Retinal pigment epithelial cell (primary cell): ENCODE measurements at regions not wholly inside any gene's neighbourhood (a gene's known extent, or its start where the extent isn't known, plus 50 kb on each side); places are given as distances from the start of the nearest gene placed in this dataset.

Source experiments
- DNase-seq: peaks from one replicate; pipeline ENCODE4 v3.0.0-alpha.2; 2010; ENCODE audit warnings: low read depth
- H3K4me3 ChIP-seq: 2 replicates; pipeline ENCODE4 v1.5.1; 2011; ENCODE audit warnings: mild to moderate bottlenecking, low read length, control low read depth, moderate library complexity
- TF ChIP-seq, protein P1 (sequence below): conservative IDR thresholded peaks from 2 replicates; pipeline ENCODE4 v1.5.1; 2011; ENCODE audit warnings: low read depth, low read length, control low read depth, inconsistent platforms

DNA sequence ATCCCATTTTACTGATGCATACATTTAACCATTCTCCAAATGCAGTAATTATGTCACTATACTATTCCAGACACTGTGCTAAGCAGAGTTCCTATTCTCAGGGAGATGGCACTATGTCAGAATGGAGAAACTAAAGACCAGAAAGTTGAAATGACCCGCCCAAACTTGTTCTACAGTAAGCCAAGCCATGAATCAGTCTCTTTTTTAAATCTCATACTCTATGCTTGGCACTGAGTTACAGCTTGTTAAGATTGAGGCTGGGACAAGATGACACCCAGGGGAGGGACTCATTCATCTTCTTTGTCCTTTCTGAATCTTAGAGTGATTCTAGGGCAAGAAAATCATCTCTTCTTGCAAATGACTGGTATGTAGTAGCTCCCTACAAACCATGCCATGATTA is 247.0 kb upstream of the CCL2 start:
- DNase-seq = no peak
- TF ChIP-seq, protein P1, sequence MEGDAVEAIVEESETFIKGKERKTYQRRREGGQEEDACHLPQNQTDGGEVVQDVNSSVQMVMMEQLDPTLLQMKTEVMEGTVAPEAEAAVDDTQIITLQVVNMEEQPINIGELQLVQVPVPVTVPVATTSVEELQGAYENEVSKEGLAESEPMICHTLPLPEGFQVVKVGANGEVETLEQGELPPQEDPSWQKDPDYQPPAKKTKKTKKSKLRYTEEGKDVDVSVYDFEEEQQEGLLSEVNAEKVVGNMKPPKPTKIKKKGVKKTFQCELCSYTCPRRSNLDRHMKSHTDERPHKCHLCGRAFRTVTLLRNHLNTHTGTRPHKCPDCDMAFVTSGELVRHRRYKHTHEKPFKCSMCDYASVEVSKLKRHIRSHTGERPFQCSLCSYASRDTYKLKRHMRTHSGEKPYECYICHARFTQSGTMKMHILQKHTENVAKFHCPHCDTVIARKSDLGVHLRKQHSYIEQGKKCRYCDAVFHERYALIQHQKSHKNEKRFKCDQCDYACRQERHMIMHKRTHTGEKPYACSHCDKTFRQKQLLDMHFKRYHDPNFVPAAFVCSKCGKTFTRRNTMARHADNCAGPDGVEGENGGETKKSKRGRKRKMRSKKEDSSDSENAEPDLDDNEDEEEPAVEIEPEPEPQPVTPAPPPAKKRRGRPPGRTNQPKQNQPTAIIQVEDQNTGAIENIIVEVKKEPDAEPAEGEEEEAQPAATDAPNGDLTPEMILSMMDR = no peak
- H3K4me3 ChIP-seq = no peak overlapping the region

DNA sequence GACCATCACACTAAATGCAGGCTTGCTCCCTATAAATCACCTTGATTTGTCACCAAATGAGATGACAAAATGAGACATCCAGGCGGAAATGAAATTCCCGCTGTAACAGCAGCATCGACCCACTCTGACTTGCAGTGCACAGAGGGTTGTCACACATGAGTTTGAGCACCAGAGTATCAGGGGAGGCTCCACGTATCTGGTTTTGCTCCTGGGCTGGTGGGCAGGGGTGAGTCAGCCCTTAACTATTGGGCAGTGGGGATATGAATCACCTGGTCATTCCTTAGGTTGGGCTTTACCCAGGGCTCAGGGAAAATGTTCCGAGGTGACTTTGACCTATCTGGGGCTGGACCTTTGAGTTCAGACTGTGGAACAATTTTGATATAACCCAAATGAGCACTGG is 245.2 kb upstream of the CCL2 start:
- no peak overlapping the region for H3K4me3 ChIP-seq
- TF ChIP-seq, protein P1 = no peak

DNA sequence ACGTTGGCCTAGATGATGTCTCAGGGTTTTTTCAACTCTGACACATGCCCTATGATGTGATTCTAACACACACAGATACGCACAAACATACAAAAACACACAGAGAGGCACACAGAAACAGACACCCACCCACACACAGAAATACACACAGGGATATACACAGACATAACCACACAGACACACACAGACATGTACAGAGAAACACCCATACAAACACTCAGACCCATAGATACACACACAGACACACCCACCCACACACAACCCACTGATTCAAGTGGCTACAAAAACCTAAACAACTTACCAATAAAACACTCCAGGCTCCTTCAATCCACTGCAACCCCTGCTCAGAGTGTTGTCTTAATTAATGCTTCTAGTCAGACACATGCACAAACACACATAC is 244.6 kb upstream of the CCL2 start:
- TF ChIP-seq, protein P1 = no peak
- H3K4me3 ChIP-seq = no peak overlapping the region

More for the DNA sequence above, 245.2 kb upstream of the CCL2 start:
- DNase-seq = no peak

DNA sequence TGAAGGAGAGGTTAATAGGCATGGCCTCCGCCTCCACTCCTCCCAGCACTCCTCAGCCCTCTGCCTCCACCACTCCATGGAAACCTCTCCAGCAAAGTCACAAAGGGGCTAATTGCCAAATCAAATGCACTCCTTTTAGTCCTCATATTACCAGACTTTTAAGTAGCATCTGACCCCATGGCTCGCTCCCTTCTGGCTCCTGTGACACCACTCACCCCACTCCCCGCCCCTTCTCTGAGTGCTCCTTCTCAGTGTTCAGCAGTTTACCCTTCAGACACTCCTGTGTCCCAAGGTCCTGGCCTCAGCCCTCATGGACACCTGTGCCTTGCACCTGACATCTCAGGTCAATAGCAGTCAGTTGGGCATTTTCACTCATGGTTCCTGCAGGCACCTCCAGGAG is 243.5 kb upstream of the CCL2 start:
- TF ChIP-seq, protein P1 = no peak
- H3K4me3 ChIP-seq = no peak overlapping the region
- no peak for DNase-seq

More for the DNA sequence above, 244.6 kb upstream of the CCL2 start:
- DNase-seq = no peak

DNA sequence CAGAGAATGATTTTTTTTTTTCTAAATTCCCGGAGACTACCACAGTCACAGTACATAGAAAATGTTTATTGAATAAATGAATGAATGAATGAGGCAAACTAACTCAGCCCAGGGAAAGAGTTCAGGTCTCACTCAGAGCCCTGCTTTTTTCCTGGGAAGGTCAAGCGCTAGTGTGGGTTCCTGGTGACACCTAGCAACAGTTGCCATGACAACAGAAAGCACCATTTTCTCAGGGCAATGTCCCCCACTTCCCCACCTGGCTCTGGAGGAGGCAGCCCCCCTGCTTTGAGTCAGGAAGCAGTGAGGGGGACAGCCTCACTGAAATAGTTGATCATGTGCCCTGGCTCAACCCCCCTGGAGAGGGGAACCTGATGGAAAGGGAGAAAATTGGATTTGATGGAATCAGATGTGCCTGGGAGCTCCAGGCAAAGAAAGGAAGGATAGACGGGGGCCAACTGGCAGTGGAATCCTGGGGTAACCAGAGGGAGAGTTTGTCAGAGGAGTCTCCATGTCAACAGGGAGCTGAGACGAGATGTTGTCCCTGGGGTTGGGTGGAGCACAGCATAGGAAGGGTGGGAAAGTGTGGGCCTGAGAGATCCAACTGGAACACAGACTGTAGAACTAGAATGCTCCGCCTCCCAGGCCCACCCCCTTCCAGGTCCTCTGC is 242.2 kb upstream of the CCL2 start:
- no peak overlapping the region for H3K4me3 ChIP-seq
- TF ChIP-seq, protein P1 = no peak
- no peak for DNase-seq

DNA sequence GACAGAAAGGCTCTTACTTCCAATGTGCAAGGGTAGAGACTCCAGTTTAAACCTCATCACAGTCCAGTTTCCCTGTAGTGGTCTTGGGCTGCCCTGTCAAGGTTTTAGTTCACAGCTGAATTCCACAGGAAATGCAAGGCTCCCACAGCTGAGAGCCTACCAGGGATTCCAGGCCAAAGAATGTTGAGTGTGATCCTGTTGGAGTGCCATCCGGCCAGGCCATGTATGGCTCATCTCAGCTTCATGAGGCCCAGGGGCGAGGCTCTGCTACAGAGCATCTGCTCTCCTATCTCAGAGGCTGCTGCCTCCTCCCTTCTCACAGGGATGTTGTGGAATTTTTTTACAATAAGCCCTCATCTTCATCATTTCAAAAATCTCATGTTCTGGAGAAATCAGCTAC is 239.8 kb upstream of the CCL2 start:
- TF ChIP-seq, protein P1 = no peak
- no peak for DNase-seq
- H3K4me3 ChIP-seq = no peak overlapping the region

DNA sequence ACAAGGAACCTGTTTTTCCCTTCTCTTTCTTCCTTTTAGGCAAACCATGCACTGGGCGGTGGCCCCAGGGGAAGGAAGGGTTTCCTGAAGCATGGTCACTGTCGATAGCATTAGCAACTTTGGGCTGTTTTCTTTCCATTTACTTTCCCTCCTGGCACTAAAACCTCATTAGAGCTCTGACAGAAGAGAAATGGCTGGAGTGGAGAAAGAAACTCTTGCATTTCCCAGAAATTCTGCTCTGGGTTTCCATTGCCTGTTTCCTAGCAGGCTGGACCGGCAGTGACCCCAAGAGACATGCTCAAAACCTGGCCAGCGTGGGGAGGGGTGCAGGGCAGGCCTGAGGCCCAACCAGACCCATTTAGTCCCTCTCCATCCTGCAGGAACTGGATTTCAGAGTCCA is 230.7 kb upstream of the CCL2 start:
- H3K4me3 ChIP-seq = no peak overlapping the region
- TF ChIP-seq, protein P1 = no peak
- DNase-seq = no peak
